NCI-H1436 (cell line): ENCODE measurements at regions not wholly inside any gene's neighbourhood (a gene's known extent, or its start where the extent isn't known, plus 50 kb on each side); places are given as distances from the start of the nearest gene placed in this dataset.

ENCODE experiments used
- DNase-seq: peaks from one replicate; lab custom pipeline; 2025; lab: John Stamatoyannopoulos, UW

DNA sequence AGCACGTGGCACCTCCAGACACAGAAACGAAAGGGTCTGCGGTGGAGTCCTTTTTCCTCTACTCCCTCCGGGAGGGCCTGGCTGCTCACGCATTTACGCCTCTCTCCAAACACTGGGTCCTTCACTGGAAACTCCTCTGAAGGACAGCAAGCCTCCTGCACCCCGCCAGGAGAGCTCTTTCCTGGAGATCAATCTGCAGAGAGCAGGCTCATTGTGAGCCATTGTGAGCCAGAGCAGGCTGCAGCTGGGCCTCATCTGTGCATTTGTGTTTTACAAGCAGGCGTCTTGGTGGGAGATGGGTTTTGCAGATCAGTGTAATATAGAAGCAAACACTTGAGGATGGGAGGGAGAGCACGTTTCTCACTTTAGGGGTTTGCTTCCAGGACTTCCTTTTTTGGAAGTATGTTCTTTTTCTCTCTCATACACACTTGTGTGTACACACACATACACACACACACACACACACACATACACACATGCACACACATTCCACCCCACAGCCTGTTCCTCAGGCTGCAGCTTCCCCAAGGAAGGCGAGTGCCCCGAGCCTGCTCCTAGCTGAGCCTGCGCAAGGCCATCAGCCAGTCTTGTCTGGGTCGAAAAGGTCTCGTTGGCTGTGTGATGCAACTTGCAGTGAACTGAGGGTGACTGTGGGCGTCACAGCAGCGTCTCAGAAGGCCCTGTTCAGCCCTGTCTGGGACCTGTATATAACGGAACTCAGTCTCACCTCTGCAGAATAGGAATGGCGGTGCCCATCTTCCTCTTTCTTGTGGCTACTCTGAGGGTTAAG lies 163.5 kb downstream of the GLI2 start:
- DNase-seq, result no peak

DNA sequence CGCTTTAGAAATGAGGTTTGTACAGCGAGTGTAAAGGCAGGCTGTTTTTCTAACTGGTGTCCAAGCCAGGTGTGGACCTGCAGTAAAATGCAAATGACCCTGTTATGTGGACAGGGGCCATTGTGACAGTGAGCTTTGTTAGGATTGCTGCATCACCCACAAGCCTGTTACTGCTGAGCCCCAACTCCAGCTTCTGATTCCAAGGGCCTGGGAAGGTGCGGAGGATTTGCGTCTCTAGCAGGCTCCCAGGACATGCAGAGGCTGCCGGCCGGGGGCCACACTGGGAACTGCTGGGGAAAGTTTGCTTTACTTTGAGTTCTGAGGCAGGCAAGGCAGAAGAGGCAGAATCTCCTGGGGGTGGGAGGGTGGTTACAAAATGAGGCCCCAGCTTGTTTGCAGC lies 164.1 kb downstream of the GLI2 start:
- no peak for DNase-seq

- no peak for DNase-seq
Measured at GRCh38 chr2:120901201-120901600, 165.5 kb downstream of the GLI2 start.

DNA sequence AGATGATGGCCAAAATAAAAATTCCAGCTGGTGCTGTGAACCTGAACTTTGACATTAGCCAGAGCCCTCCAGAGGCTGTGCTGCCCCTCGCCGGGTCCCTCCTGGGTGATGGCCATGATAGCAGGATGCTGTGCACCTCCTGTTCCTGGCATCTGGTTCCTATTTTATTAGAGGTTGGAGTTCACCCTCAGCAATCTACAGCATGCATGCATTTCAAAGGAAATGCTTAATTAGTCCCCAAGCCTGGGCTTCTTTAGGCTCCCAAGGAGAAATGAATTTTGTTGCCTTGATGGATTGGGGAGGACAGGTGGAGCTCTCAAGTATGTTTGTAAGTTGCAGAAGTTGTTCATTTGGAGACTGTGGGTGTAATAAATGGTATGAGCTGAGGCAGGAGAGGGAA lies 166.9 kb downstream of the GLI2 start:
- no peak for DNase-seq

- no peak for DNase-seq
Measured at GRCh38 chr2:120904379-120904778, 168.7 kb downstream of the GLI2 start.

GRCh38 chr2:120904830-120905234 lies 169.2 kb downstream of the GLI2 start:
- no peak for DNase-seq

DNA sequence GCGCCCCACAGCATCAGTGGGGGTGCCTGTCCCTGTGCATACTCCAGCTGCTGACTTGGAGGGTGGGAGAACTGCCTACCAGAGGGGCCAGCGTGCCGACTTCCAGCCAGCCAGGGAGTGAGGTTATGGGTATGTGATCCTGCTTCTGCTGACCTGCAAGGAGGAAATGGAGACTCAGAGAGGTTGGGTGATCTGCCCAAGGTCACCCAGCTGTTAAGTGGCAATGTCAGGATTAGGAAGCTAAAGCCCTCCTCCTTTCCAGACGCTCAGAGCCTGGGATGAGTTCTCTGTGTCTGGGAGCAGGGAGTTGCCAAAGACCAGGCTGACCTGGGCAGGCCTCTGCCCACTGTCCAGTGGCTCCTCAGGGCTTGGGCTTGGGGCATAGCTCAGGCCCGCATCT lies 169.6 kb downstream of the GLI2 start:
- no peak for DNase-seq

DNA sequence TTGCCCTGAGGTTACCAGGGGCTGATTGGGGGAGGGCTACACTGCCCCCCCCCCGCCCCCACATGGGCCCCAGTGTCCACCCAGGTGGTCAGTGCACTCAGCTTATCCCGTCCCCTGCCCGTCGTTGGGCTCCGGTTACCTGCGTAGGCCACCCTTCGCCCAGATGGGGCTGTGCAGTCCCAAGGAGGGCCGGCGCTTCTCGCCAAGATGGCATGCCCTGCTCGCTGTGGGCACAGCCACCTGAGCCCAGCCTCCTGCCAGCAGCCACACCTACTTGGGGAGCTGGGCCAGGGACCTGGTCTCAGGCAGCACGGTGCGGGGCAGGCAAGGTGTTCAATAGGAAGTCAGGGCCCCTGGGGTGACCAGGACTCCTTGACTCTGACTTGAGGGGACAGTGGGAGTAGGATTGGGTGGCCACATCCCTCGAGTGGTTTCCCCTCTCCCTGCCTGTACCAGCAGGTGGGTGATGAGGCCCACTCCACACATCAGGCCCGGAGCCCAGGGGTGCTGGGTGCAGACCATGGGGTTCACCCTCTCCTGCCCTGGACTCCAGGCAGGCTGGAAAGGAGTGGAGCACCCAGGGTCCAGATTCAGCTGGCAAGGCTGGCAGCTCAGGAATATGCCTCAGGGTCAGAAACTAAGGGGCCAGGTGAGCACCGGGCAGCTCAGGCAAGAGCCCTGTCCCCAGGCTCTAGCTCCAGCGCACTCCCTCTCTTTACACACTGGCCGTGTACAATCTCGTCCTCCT lies 170.3 kb downstream of the GLI2 start:
- DNase-seq, result no peak

DNA sequence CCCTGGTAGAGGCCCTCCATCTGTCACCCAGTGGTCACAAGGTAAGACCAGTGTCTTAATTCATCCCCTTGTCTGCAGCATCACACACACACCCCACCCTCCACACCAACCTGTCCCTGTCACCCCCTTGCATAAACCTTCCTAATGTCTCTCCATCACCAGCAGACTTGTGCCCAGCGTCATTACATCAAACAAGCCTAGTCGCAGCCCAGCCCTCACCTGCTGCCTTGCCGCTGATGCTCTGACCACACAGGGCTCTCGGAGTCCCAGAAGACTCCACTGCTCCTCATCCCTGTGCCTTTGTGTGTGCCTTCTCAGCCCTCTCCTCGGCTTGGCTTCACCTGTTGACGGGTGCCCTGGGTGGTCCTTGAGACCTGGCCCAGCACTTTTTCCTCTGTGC lies 171.2 kb downstream of the GLI2 start:
- DNase-seq, result no peak

- DNase-seq, result no peak
Measured at GRCh38 chr2:120907822-120908221, 172.2 kb downstream of the GLI2 start.

GRCh38 chr2:120908314-120908975 lies 172.8 kb downstream of the GLI2 start:
- no peak for DNase-seq

- no peak for DNase-seq
Measured at GRCh38 chr2:120909102-120909501, 173.4 kb downstream of the GLI2 start.

DNA sequence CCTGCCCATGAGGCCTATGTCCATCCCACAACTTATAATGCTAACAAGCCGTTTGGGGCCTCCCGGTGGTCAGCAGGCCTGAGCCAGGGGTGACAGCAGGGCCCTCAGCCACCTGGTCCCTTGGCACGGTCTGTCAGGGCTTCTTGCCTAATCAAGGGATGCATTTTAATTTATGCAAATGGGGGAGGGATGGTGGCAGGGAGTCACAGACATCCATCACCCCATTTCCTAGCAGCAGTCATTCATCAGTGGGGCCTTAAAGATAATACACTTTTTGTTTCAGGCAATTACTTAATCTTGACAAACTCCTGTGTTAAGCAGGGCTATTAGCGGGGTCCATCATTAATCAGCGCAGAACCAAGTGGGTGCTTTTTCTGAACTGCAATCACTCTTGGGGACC lies 174.5 kb downstream of the GLI2 start:
- DNase-seq, result no peak

GRCh38 chr2:120910956-120911951 lies 175.6 kb downstream of the GLI2 start:
- no peak for DNase-seq

- no peak for DNase-seq
Measured at GRCh38 chr2:120912101-120912985, 176.7 kb downstream of the GLI2 start.

- DNase-seq, result no peak
Measured at GRCh38 chr2:120913972-120914838, 178.5 kb downstream of the GLI2 start.

- no peak for DNase-seq
Measured at GRCh38 chr2:120914839-120915521, 179.3 kb downstream of the GLI2 start.

DNA sequence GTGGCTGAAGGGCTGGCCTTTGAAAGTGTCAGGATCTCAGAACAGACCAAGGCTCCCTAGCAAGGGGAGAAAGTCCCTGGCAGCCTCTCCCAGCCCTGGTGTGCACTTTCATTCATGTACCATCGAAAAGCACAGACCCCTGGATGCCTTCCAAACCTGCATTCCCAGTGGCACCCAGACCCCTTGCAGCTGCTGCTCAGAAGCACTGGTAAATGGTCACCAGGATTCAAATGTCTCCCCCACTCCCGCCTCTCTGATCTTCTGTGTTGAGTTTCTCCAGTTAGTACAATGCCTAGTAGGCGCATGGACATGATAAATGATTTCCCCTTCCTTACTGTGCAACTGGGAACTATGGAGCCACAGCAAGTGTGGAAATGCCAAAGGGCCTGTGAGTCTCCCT lies 180.0 kb downstream of the GLI2 start:
- DNase-seq, result no peak

- DNase-seq, result no peak
Measured at GRCh38 chr2:120916446-120916845, 180.8 kb downstream of the GLI2 start.
